HG03442 (cell line): ENCODE measurements at regions not wholly inside any gene's neighbourhood (a gene's known extent, or its start where the extent isn't known, plus 50 kb on each side); places are given as distances from the start of the nearest gene placed in this dataset.
"Not testable (repeated sequence)": the region's sequence is repeated elsewhere in the genome, so short reads cannot be mapped to it uniquely, and the experiment has no call there.

Experiments
- ATAC-seq: cut with Tn5 transposase; IDR thresholded peaks from one replicate; pipeline ENCODE4 v1.9.1; 2021; ENCODE audit warnings: mild to moderate bottlenecking, moderate library complexity; ENCODE audit not compliant: unreplicated experiment

DNA sequence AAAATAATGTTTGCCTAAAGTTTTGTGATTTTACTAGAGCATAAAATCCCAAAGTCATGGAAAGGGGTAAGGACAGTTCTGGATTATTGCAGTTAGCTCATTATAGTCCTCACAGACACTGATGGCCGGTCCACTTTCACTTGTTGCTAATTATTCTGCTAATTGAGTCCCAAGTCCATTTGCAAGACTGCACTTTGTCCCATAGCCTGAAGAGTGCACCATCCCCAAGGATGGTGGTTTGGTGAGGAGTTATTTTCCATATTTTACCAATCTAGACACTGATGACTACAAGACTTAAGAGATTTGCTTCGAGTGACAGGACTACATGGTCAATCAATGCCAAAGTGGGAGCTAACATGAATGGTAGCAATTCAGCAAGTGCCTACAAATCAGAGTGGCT lies 181.8 kb upstream of the CACNA2D1 start:
- ATAC-seq, result no peak

DNA sequence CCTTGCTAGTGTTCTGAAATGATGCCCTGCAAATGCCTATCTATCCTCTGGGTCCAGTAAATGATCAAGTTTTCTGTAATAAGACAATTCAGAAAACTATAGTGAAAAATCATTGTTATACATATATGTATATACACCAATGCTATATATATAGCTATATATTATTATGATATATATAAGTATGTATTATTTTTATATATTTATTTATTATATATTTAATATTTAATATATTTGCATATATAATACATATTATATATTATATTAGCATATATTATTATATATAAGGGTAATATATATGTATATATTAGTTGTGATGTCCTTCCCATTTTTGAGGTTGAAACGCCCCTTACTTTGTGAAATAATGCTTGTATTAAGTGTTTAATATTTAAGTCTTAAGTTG lies 181.4 kb upstream of the CACNA2D1 start:
- no peak for ATAC-seq

DNA sequence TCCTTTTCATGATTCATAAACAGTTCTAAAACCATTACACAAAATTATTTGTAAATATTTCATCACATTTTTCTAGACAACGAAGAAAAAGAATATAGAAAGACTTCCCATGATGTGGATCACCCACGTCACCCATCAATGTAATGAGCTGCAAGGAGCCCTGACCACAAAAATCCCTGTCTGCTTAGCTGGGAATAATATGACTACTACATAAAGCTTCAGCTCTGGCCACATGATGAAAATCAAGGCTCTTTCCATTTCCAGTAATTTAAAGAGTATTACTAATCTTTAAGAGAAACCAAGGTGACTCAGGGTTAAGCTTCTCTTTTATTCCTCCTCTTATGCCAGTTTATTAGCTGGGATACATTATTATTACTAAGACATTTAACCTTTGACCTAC lies 180.8 kb upstream of the CACNA2D1 start:
- ATAC-seq, result no peak

DNA sequence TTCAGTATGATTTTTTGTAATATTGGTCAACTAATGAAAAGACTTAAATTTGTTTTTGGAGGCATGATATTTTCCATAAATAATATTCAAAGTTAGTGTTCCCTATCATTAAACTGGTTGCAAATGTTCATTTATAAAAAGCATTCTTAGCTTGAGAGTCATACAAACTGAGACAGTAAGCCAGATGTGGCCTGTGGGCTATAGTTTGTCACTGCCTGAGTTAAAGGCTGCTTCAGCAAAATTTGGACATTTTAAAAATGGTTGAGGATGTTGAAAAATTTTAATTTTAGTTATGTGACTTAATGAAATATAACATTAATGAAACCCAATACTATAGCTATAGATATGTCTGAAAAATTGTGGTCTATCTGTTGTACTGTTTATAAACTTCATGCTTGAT lies 180.2 kb upstream of the CACNA2D1 start:
- no peak for ATAC-seq

DNA sequence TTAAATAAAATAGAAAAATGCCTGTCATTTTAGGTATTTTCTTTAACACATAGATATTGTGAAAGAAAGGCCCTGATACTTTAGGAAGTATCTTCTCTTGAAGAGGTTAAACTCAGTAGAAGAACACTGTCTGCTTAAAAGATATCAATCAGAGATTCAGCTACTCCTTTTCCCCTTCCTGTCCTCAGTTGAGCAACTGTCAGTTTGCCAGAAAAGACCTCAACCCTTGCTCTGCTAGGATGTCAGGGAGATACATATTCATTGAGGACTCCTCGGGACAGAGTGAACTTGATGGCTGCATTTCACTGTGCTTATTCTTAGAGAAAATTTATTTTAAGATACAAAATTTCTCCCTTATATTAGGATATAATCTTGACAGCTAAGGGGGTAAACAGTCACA lies 173.6 kb upstream of the CACNA2D1 start:
- ATAC-seq, result no peak

DNA sequence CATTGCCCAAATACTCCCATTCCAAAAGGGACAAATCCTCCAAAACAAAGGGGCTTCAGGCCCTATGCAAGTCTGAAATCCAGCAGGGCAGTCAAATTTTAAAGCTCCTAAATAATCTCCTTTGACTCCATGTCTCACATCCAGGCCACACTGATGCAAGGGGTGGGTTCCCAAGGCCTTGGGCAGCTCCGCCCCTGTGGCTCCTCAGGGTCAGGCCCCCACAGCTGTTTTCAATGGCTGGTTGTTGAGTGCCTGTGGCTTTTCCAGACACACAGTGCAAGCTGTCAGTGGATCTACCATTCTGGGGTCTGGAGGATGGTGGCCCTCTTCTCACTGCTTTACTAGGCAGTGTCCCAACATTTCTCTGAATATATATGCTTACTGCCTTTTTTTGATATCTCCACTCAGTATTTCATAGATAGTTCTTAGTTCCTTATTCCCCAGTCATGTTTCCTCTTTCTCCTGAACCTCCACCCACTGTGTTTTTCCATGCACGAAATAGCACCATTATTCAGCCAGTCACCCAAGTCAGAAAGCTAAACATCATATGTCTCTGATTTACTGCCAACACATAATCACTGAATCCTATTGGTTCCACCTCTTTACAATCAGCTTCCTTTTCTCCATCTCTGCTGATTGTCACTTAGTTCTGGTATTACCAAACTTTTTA lies 172.6 kb upstream of the CACNA2D1 start:
- no peak for ATAC-seq

DNA sequence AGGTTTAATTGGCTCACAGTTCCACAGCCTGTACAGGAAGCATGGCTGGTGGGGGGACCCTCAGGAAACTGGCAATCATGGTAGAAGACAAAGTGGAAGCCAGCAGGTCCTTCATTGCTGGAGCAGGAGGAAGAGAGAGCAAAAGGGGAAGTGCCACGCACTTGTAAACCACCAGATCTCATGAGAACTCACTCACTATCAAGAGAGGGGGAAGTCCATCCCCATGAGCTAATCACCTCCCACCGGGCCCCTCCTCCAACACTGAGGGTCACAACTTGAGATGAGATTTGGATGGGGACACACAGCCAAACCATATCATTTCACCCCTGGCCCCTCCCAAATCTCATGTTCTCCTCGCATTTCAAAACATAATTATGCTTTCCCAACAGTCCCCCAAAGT lies 171.9 kb upstream of the CACNA2D1 start:
- peak; percentile 89 for ATAC-seq

DNA sequence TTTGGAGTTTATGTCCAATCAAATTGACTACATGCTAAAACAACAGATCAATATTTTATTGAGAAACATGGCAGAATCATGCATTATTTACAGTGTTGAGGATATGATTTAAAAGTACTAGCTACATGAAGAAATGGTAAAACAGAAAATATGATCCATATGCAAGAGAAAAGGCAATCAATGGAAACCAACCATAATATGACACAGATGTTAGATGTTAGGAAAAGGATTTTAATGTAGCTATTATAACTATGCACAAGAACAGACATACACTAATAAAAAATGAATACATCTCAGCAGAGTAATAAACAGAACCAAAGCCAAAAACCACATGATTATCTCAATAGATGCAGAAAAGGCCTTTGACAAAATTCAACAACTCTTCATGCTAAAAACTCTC lies 166.2 kb upstream of the CACNA2D1 start:
- ATAC-seq, result no peak

DNA sequence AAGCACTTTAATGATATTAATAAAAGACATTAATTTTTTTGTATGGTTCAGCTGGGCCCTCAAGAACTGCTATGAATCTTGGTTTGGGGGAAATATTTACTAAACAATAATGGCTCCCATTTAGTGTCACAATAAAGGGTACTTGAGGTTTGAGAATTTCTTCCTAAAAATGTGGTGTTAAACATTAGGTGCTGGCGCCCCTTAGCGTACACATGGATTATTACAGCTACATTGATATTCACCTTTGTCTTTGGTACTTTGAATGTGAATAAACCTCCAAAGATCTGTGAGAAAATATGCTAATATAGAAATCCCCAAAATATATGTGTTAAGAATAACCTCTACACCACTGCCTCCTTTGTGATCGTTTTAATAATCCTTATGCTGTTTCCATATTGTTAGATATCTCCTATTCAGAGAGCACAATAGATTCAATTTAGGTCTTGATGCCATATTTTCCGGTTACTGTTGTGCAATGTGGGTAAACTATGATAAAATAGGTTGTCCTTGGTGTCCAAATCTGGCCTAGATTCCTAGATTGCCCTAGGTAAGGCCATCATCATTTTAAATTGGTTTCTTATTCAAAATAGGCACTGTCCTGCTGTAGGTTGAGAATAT lies 161.8 kb upstream of the CACNA2D1 start:
- peak; percentile 61 for ATAC-seq

DNA sequence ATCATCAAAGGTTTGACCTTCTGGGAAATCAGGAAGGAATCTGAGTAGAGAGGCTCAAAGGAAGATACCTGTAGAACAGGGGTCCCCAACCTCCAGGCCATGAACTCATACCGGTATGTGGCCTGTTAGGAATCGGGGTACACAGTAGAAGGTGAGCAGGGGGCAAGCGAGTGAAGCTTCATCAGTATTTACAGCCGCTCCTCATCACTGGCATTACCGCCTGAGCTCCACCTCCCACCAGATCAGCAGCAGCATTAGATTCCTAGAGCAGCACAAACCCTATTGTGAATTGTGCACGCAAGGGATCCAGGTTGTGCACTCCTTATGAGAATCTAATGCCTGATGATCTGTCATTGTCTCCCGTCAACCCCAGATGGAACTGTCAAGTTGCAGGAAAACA lies 158.5 kb upstream of the CACNA2D1 start:
- no peak for ATAC-seq

DNA sequence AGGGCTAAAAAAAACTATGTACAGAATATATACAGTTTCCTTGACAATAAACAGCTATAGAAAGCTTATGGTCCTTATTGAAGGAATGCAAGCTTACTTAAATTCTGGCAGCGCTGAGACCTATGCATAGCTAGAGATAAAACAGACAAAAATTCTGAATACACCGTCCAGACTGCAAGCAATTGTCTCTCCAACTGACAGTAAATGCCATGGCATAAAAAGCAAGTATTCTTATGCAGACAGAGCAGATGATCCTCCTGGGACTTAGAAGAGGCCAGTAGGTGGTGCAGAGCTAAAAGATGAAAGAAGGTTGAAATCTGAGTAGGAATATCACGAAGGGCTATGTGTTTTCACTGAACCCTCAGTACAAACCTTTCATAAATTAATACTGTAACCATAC lies 157.0 kb upstream of the CACNA2D1 start:
- ATAC-seq, result no peak

DNA sequence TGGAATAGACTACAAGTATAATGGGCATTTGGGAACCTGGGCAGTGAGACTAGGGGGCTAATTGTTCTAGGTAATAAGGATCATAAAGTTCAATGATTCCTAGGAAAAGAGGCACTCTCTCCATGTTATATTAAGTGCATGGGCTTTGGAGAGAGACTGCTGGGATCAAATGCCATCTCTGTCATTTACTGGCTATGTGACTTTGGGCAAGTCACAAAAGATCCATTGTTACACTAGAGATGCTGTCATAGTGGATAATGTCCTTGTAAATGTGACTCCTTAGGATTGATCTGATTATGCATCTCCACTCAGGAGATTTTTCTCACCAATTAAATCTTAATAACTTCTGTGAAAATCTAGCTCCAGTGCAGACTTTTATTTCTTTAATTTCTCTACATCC lies 156.3 kb upstream of the CACNA2D1 start:
- no peak for ATAC-seq

DNA sequence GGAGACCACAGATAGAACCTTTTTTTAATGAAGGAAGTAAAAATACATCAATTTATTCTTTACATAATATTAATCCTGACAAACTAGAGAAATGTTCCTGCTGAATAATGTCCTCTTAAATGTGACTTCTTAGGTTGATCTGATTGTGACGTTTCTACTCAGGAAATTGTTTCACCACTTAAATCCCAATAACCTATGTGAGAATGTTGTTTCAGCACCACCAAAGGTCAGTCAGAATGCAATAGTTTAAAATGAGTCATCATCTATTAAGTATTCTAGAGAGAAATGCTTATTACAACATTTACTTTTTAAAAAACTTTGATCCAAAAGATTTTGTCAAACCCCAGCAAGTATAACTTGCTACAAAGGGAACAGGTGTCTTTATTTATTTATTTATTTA lies 155.4 kb upstream of the CACNA2D1 start:
- no peak for ATAC-seq

DNA sequence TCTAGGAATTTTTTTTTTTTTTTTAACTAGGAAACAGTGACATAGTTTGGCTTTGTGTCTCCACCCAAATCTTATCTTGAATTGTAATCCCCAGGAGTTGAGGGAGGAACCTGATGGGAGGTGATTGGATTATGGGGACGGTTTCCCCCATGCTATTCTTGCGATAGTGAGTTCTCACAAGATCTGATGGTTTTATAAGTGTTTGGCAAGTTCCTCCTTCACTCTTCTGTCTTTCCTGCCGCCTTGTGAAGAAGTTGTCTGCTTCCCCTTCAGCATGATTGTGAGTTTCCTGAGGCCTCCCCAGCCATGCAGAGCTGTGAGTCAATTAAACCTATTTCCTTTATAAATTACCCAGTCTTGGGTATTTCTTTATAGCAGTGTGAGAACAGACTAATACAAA lies 152.2 kb upstream of the CACNA2D1 start:
- not testable (repeated sequence) for ATAC-seq

DNA sequence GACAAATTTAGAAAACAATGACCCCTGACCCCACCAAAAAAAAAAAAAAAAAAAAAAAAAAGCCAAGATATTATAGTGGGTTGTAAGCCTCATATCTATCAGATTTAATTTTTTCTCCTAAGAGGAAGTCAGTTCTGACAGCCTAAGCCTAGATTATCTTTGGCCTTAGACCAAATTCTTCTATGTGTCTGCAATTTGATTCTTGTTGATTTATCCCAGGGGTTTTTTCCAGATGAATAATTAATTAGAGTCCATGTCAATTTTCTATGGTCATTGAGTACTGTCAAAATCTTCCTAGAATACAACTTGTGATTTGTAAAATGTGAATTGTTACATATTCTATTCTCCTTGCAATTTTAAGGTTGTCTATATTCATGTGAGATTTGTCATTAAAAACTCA lies 151.6 kb upstream of the CACNA2D1 start:
- ATAC-seq, result no peak

DNA sequence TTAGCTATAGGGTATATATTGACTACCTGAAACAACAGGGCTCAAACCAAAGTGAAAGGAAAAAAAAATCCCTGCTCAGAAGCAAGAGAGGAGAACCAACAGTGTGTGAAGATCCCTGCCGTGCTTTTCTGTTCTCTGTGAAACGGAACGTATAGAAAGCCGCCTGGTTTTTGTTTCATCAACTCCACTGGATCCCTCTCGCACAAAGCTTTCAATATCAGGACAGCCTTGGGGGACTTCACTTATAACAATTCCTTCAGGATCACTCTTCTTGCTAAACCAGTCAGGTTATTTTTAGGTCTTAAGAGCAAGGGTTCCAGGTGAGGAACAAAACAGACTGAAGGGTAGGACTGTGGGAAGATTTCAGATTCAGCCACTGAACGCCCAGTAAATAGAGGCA lies 151.1 kb upstream of the CACNA2D1 start:
- no peak for ATAC-seq

DNA sequence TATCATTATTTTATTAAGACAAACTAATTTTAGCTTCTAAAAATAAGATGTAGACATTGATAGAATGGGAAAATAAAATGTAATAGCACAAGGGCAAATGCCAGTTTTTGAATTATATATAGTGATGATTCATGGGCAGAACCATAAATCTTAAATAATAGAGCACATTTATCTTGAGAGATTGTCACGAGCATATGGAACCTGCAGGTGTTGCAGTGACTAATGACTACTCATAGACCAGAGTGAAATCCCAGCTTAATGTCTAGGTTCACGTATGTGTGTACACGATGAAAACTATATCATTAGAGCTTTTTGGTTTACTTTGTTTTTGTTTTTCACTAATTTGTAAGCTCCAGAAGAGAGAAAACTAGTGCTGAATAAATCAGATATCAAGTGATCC lies 150.2 kb upstream of the CACNA2D1 start:
- no peak for ATAC-seq

DNA sequence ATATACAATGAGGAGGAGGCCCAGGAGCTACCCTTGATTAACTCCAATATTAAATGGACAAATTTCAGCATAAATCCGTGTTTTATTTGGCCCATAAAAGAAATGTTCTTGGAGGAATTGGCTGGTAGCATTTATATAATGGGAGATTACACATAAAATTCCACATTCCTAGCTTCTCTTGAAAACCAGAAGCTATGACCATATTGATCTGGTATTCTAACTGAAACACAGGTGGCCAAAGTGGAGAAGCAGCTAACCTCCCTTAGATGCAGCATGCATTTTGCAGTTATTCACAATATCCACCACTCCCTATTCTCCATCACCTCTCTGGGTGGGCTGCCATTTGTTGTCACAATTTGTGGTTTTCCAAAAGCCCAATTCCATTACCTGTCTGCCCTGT lies 148.8 kb upstream of the CACNA2D1 start:
- ATAC-seq, result no peak

DNA sequence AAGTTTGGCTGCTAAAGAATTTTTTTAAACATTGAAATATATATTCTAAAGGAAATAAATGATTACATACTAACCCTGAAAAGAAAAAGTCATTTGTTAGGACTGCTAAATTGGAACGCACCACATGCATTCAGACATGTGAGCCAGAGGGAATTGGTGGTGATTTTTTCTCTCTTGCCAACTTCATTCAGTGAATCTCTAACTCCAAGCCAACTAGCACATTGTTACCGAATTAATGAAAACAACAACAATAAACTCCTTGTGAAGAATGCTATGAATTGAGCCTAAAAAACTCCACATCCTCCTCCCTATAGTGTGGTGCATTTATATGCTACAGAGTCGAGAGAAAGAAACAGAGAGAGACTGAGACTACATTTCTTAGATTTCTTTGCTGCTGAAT lies 135.5 kb upstream of the CACNA2D1 start:
- no peak for ATAC-seq

DNA sequence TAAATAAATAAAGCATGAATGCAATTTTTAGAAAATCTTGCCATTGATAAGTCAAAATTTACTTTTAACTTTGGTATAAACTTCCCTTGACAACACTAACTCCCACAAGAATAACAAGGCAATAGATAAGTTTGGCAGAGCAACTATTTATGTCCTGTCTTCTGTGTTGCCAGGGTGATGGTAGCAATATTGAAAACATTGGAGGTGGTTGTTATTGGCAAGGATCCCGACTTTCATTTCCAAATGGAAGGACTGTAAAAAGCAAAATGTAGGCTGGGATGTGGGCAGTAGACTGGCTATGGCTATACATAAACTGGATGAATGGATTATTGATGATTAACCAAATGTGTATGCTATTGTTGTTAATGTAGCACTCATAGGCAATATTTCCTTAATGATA lies 134.9 kb upstream of the CACNA2D1 start:
- ATAC-seq, result no peak

DNA sequence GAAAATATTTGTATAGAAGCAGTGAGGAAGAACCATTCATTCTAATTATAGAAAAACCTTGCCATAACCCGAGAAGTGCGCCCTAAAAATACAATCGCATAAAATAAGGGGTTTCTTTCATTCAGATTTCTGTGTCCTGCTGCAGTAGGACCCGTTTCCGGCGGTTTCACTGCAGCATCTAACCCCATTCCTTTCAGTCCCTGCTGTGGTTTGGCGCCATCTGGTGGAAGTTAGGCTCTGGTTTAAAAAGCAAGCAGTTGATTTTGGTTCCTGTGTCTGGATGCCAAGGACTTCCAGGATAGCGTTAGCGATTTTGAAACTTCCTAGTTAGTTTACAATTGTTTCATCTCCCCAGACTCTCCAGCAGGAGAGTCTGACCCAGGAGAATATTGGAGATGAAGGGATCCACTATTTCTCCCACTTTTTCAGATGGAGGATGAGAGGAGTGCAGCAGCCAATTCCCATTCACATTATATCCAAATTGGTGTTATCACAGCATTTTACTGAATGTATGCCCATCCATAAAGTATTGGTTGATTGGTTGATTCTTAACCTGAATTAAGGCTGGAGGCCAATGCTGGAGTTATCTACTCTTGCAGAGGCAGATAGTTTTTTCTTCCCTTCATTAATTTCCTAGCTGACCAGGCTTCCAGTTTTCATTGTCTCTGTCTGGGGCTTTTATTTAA lies 128.8 kb upstream of the CACNA2D1 start:
- ATAC-seq, result peak; percentile 91

DNA sequence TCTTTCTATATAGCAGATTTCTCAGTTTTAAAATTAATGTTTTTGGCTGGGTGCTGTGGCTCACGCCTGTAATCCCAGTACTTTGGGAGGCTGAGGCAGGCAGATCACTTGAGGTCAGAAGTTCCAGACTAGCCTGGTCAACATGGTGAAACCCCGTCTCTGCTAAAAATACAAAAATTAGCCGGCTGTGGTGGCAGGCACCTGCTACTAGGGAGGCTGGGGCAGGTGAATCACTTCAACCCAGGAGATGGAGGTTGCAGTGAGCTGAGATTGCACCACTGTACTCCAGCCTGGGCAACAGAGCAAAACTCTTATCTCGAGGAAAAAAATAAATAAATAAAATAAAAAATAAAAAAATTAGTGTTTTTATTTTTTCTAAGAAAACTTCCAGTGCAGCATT lies 127.5 kb upstream of the CACNA2D1 start:
- not testable (repeated sequence) for ATAC-seq
